ENCODE measurements at regions not wholly inside any gene's neighbourhood (a gene's known extent, or its start where the extent isn't known, plus 50 kb on each side); places are given as distances from the start of the nearest gene placed in this dataset.

GRCh38 chr4:71938776-71939175, 93.0 kb upstream of the NPFFR2 start:
- Histone ChIP-seq H3K27ac (no peak overlapping the region), H3K36me3 (no peaks in the 10 kb centered on the region), H3K9me3 (no peaks in the 10 kb centered on the region), H3K4me1 (no peaks in the 10 kb centered on the region), H3K4me3 (no peak overlapping the region), H3K27me3 (no peaks in the 10 kb centered on the region)
- DNase-seq = no peak
- no peak for ATAC-seq
- intact Hi-C loops (cut with DNase I) = no loop called here
- no peak for TF ChIP-seq CTCF (IDR thresholded peaks at IDR 0.05)

- peak; percentile 27 for TF ChIP-seq CTCF (IDR thresholded peaks at IDR 0.05)
Measured at GRCh38 chr4:71941001-71941400, 90.8 kb upstream of the NPFFR2 start.

GRCh38 chr4:71944956-71945355, 86.8 kb upstream of the NPFFR2 start:
- H3K36me3 ChIP-seq = no peaks in the 10 kb centered on the region
- TF ChIP-seq CTCF (IDR thresholded peaks at IDR 0.05) = no peak
- DNase-seq (no peak), ATAC-seq (no peak)
- H3K27ac ChIP-seq = no peak overlapping the region
- H3K27me3 ChIP-seq = no peaks in the 10 kb centered on the region
- H3K9me3 ChIP-seq = no peaks in the 10 kb centered on the region
- intact Hi-C loops (cut with DNase I) = no loop called here
- no peaks in the 10 kb centered on the region for H3K4me1 ChIP-seq
- no peak overlapping the region for H3K4me3 ChIP-seq

More at GRCh38 chr4:71941001-71941400, 90.8 kb upstream of the NPFFR2 start:
- Histone ChIP-seq H3K36me3 (no peaks in the 10 kb centered on the region), H3K4me1 (no peaks in the 10 kb centered on the region), H3K9me3 (no peaks in the 10 kb centered on the region), H3K27ac (no peak overlapping the region), H3K4me3 (no peak overlapping the region), H3K27me3 (no peaks in the 10 kb centered on the region)
- intact Hi-C loops (cut with DNase I) = no loop called here
- ATAC-seq = peak; percentile 45
- DNase-seq = no peak

GRCh38 chr4:71945791-71946190, 86.0 kb upstream of the NPFFR2 start:
- no peaks in the 10 kb centered on the region for H3K27me3 ChIP-seq
- DNase-seq (no peak), ATAC-seq (no peak)
- H3K9me3 ChIP-seq = no peaks in the 10 kb centered on the region
- no peak overlapping the region for H3K27ac ChIP-seq
- no peak overlapping the region for H3K4me3 ChIP-seq
- no peaks in the 10 kb centered on the region for H3K4me1 ChIP-seq
- intact Hi-C loops (cut with DNase I) = no loop called here
- H3K36me3 ChIP-seq = no peaks in the 10 kb centered on the region
- no peak for TF ChIP-seq CTCF (IDR thresholded peaks at IDR 0.05)

- intact Hi-C loops (cut with DNase I) = no loop called here
- no peaks in the 10 kb centered on the region for H3K36me3 ChIP-seq
- TF ChIP-seq CTCF (IDR thresholded peaks at IDR 0.05) = no peak
- DNase-seq = no peak
- H3K27ac ChIP-seq = no peak overlapping the region
- H3K9me3 ChIP-seq = no peaks in the 10 kb centered on the region
- H3K27me3 ChIP-seq = no peaks in the 10 kb centered on the region
- no peaks in the 10 kb centered on the region for H3K4me1 ChIP-seq
- ATAC-seq = no peak
- no peak overlapping the region for H3K4me3 ChIP-seq
Measured at GRCh38 chr4:71958978-71959377, 72.8 kb upstream of the NPFFR2 start.

- ATAC-seq (no peak), DNase-seq (no peak)
- Histone ChIP-seq H3K4me3 (no peak overlapping the region), H3K4me1 (no peaks in the 10 kb centered on the region), H3K9me3 (no peaks in the 10 kb centered on the region), H3K27ac (no peak overlapping the region), H3K36me3 (no peaks in the 10 kb centered on the region), H3K27me3 (no peaks in the 10 kb centered on the region)
- intact Hi-C loops (cut with DNase I) = no loop called here
- no peak for TF ChIP-seq CTCF (IDR thresholded peaks at IDR 0.05)
Measured at GRCh38 chr4:71962622-71963264, 69.1 kb upstream of the NPFFR2 start.

Data from upper lobe of right lung (tissue), 1 donor.